DMS79 (cell line): ENCODE measurements at regions not wholly inside any gene's neighbourhood (a gene's known extent, or its start where the extent isn't known, plus 50 kb on each side); places are given as distances from the start of the nearest gene placed in this dataset.
"Not testable (repeated sequence)": the region's sequence is repeated elsewhere in the genome, so short reads cannot be mapped to it uniquely, and the experiment has no call there.

Experiments used
- DNase-seq: peaks from one replicate; lab custom pipeline; 2025; lab: John Stamatoyannopoulos, UW

GRCh38 chr5:111631328-111631727 lies 119.0 kb upstream of the STARD4 start:
- DNase-seq = no peak

- DNase-seq = no peak
Observed at GRCh38 chr5:111628901-111629300, 116.6 kb upstream of the STARD4 start.

- DNase-seq = no peak
Observed at GRCh38 chr5:111627862-111628261, 115.5 kb upstream of the STARD4 start.

- no peak for DNase-seq
Observed at GRCh38 chr5:111626473-111627148, 114.3 kb upstream of the STARD4 start.

- DNase-seq = no peak
Observed at GRCh38 chr5:111618623-111619271, 106.4 kb upstream of the STARD4 start.

GRCh38 chr5:111615054-111615453 lies 102.7 kb upstream of the STARD4 start:
- no peak for DNase-seq

GRCh38 chr5:111612013-111612630 lies 99.8 kb upstream of the STARD4 start:
- DNase-seq = not testable (repeated sequence)

GRCh38 chr5:111606194-111606593 lies 93.9 kb upstream of the STARD4 start:
- no peak for DNase-seq

- no peak for DNase-seq
Observed at GRCh38 chr5:111603446-111603827, 91.1 kb upstream of the STARD4 start.

GRCh38 chr5:111602817-111603445 lies 90.6 kb upstream of the STARD4 start:
- no peak for DNase-seq

GRCh38 chr5:111598996-111599395 lies 86.7 kb upstream of the STARD4 start:
- no peak for DNase-seq

- no peak for DNase-seq
Observed at GRCh38 chr5:111597491-111597890, 85.2 kb upstream of the STARD4 start.

- no peak for DNase-seq
Observed at GRCh38 chr5:111596705-111597104, 84.4 kb upstream of the STARD4 start.

- no peak for DNase-seq
Observed at GRCh38 chr5:111595425-111595824, 83.1 kb upstream of the STARD4 start.

- DNase-seq = no peak
Observed at GRCh38 chr5:111589316-111589715, 77.0 kb upstream of the STARD4 start.

- no peak for DNase-seq
Observed at GRCh38 chr5:111587728-111588127, 75.4 kb upstream of the STARD4 start.

GRCh38 chr5:111585946-111586345 lies 73.6 kb upstream of the STARD4 start:
- no peak for DNase-seq

GRCh38 chr5:111585291-111585690 lies 73.0 kb upstream of the STARD4 start:
- no peak for DNase-seq

GRCh38 chr5:111584651-111585050 lies 72.3 kb upstream of the STARD4 start:
- no peak for DNase-seq

GRCh38 chr5:111583758-111584203 lies 71.4 kb upstream of the STARD4 start:
- DNase-seq = no peak

GRCh38 chr5:111582993-111583601 lies 70.8 kb upstream of the STARD4 start:
- no peak for DNase-seq

GRCh38 chr5:111582451-111582850 lies 70.1 kb upstream of the STARD4 start:
- DNase-seq = no peak
